Tibial artery (tissue), 4 donors: ENCODE measurements at regions not wholly inside any gene's neighbourhood (a gene's known extent, or its start where the extent isn't known, plus 50 kb on each side); places are given as distances from the start of the nearest gene placed in this dataset.

Experiments used
- DNase-seq, 2 donors: peaks; one replicate each; pipeline ENCODE4 v3.0.0-alpha.2; 2019
- H3K27ac ChIP-seq, 2 donors: fragments of 200-600 bp; sonication (generic) in 1 of 2; 1 replicate in 1 of 2; 2 replicates in 1 of 2; pipeline ENCODE4 v1.5.1; 2018 to 2019; ENCODE audit warnings: mild to moderate bottlenecking in 1 of 2
- H3K27me3 ChIP-seq, 2 donors: fragments of 200-600 bp; sonication (generic) in 1 of 2; one replicate each; pipeline versions ENCODE4 v1.5.1 to v1.6.0; 2016 to 2019
- H3K36me3 ChIP-seq, 3 donors: fragments of 200-600 bp; sonication (generic) in 2 of 3; one replicate each; pipeline ENCODE4 v1.5.1; 2016 to 2019; ENCODE audit warnings: mild to moderate bottlenecking in 2 of 3
- H3K4me1 ChIP-seq, 4 donors: fragments of 200-600 bp; sonication (generic) in 2 of 4; 1 replicate in 3 of 4; 2 replicates in 1 of 4; pipeline ENCODE4 v1.5.1; 2016 to 2019
- H3K4me3 ChIP-seq, 2 donors: fragments of 200-600 bp; sonication (generic) in 1 of 2; 1 replicate in 1 of 2; 2 replicates in 1 of 2; pipeline ENCODE4 v1.5.1; 2018 to 2019; ENCODE audit warnings: mild to moderate bottlenecking in 2 of 2
- H3K9me3 ChIP-seq, 3 donors: fragments of 200-600 bp; sonication (generic) in 1 of 3; one replicate each; pipeline ENCODE4 v1.5.1; 2016 to 2019
- CTCF ChIP-seq, 2 experiments: fragments of 200-600 bp in 1 of 2; fragments of 450-650 bp in 1 of 2; IDR thresholded peaks; one replicate each; pipeline ENCODE4 v1.5.1; 2017 to 2019; ENCODE audit warnings: antibody characterized with exemption in 2 of 2, mild to moderate bottlenecking in 1 of 2, moderate library complexity in 1 of 2
- intact Hi-C: fragments of 100-400 bp; cut with DNase I; formaldehyde crosslinking; loops from one replicate; pipeline ENCODE4 v1.15.0; 2023; ENCODE audit warnings: low total_unique reads

DNA sequence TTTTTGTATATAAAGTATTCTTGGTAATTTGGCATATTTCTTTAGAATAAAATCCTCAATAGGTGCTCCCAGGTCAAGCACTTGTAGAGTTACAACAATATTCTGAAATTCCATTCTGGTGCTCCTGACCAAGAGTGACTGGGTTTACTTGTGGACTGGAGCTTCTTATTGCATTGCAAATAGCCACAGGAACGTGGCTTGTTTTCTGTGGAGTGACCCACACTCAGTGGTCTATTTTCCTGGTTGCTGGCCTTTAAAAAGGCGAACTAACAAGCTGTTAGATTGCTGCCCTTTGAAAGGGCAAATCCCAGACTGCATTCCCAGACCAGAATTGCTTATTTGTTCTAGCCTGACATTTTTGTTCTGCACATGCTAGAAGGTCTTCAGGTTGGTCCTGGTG is 658.8 kb upstream of the GOT2 start:
- intact Hi-C loops = loop anchor here (5.0 kb wide), 1 partner anchor 134 kb away; no protein-coding TSS in a partner anchor

GRCh38 chr16:59391617-59392364 is 657.7 kb upstream of the GOT2 start:
- DNase-seq = no peak
- Histone ChIP-seq H3K27me3 (no peaks in the 10 kb centered on the region), H3K4me3 (no peak overlapping the region), H3K9me3 (no peaks in the 10 kb centered on the region), H3K27ac (no peak overlapping the region), H3K36me3 (no peaks in the 10 kb centered on the region), H3K4me1 (no peaks in the 10 kb centered on the region)
- intact Hi-C loops = loop anchor here (5.0 kb wide), 1 partner anchor 136 kb away; no protein-coding TSS in a partner anchor
- no peak for TF ChIP-seq CTCF (IDR thresholded peaks at IDR 0.05)

More for the DNA sequence above, 658.8 kb upstream of the GOT2 start:
- DNase-seq = no peak
- Histone ChIP-seq H3K4me3 (no peak overlapping the region), H3K9me3 (no peaks in the 10 kb centered on the region), H3K36me3 (no peaks in the 10 kb centered on the region), H3K27ac (no peak overlapping the region), H3K4me1 (no peaks in the 10 kb centered on the region), H3K27me3 (no peaks in the 10 kb centered on the region)
- no peak for TF ChIP-seq CTCF (IDR thresholded peaks at IDR 0.05)

- Histone ChIP-seq H3K27me3 (no peaks in the 10 kb centered on the region), H3K4me3 (no peak overlapping the region), H3K36me3 (no peaks in the 10 kb centered on the region), H3K9me3 (no peaks in the 10 kb centered on the region), H3K27ac (no peak overlapping the region), H3K4me1 (no peaks in the 10 kb centered on the region)
- TF ChIP-seq CTCF (IDR thresholded peaks at IDR 0.05) = no peak
- intact Hi-C loops = no loop called here
- no peak for DNase-seq
Observed at GRCh38 chr16:59385959-59386358, 651.8 kb upstream of the GOT2 start.

DNA sequence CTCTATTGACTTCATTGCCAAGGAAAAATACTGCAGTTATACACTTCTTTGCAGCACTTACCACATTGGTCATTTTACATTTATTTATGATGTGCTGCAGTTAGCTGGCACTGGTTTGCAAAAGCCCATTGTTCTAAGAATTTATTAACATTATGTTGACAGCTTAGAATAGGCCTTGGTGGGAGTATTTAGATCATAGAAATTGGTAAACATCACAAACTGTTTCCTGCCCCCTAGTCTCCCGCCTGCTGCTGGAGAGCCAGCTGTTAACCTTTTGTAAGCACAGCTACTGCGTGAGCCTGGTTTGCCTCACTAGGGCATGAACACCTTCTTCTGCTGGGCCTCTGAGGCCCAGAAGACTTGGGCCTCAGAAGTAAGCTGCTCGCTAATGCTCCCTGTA is 651.4 kb upstream of the GOT2 start:
- DNase-seq = no peak
- H3K27me3 ChIP-seq = no peaks in the 10 kb centered on the region
- H3K27ac ChIP-seq = no peak overlapping the region
- no peaks in the 10 kb centered on the region for H3K9me3 ChIP-seq
- no peaks in the 10 kb centered on the region for H3K36me3 ChIP-seq
- H3K4me1 ChIP-seq = no peaks in the 10 kb centered on the region
- H3K4me3 ChIP-seq = no peak overlapping the region
- TF ChIP-seq CTCF (IDR thresholded peaks at IDR 0.05) = no peak
- intact Hi-C loops = no loop called here

DNA sequence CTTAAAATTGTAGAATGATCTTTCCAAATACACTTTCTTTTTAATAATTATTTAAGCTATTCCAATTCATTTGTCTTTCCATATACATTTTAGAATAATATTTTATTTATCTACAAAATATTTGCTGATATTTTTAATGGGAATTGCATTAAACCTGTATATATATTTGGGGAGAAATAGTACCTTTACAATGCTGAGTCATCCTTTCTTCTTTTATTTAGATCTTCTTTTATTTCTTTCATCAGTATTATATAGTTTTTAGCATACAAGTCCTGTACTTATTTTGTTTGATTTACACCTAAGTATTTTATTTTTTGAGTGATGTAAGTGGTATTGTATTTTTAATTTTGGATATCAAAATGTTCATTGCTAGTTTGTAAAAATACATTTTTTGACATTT is 639.5 kb upstream of the GOT2 start:
- H3K27ac ChIP-seq = no peak overlapping the region
- H3K9me3 ChIP-seq = no peaks in the 10 kb centered on the region
- no peak overlapping the region for H3K4me3 ChIP-seq
- DNase-seq = no peak
- no peak for TF ChIP-seq CTCF (IDR thresholded peaks at IDR 0.05)
- intact Hi-C loops = no loop called here
- H3K36me3 ChIP-seq = no peaks in the 10 kb centered on the region
- no peaks in the 10 kb centered on the region for H3K27me3 ChIP-seq
- H3K4me1 ChIP-seq = no peaks in the 10 kb centered on the region
